Jurkat, Clone E6-1 (cell line): ENCODE measurements at regions not wholly inside any gene's neighbourhood (a gene's known extent, or its start where the extent isn't known, plus 50 kb on each side); places are given as distances from the start of the nearest gene placed in this dataset.
A peak's percentile ranks its signal among the peaks of the same experiment; 100 is the strongest.

Source experiments
- DNase-seq: peaks from one replicate; pipeline ENCODE4 v3.0.0-alpha.2; 2011; ENCODE audit warnings: low read depth, low spot score
- H3K4me3 ChIP-seq: 2 replicates; pipeline ENCODE4 v1.5.1; 2011; ENCODE audit warnings: mild to moderate bottlenecking, low read length, control low read depth, moderate library complexity

DNA sequence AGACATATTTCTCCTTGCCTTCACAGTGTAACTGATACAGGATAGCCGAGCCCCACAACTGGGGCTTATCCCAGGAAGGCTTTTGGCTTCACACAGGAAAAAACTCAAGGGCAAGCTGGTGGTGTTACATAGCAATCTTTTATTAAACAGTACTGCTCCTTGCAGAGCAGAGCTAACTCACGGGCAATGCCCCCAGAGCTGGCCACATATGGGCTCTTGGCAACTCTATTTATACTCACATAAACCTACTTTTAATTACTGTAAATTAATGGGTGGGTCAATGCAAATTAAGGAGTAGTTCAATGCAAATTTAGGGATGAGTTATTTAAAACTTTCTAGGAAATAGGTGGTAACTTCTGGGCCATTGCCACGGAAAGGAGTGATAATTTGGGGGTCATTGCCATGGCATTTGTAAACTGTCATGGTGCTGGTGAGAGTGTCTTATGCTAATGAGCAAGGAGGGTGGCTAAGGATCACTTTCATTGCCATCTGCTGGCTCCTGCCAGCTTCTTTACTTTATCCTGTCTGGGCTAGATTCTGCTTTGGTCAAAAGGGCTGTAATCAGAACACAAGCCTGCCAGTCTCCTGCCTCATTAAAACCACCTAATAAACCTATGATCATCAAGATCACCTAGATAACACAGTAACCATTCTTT is 288.8 kb downstream of the CENPC start:
- DNase-seq: no peak
- H3K4me3 ChIP-seq: no peak overlapping the region

DNA sequence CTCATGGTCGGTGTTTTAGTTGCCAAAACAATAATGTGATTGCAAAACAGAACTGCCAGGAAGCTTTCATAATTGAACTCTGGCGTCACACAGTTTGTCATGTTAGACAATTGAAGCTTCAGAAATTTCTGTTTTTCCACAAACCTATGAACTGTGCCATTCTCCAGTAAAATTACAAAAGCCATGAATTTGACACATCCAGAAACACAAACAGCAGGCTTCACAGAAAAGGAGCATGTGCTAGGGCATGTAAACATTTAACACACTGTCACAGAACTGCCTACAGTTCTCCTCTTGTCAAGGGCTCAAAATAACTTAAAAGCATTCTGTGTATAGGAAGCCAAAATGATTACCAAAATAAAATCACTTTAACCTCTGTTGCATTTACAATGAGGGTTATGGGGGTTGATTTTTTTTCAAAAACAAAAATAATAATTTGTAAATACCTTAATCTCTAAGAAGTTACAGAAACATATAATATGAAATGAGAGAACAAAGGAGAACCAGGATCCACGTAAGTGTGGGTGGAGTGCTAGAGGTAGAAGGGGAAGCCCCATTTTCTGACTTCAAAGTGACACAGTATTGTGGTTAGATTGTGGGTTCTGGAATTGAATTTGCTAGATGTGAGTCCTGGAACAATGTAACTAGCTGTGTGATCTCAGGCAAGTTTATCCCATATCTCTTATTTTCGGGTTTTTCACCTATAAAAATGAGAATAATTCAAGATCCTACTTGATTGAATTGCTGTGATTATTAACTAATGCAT is 295.0 kb downstream of the CENPC start:
- H3K4me3 ChIP-seq: no peak overlapping the region
- no peak for DNase-seq

DNA sequence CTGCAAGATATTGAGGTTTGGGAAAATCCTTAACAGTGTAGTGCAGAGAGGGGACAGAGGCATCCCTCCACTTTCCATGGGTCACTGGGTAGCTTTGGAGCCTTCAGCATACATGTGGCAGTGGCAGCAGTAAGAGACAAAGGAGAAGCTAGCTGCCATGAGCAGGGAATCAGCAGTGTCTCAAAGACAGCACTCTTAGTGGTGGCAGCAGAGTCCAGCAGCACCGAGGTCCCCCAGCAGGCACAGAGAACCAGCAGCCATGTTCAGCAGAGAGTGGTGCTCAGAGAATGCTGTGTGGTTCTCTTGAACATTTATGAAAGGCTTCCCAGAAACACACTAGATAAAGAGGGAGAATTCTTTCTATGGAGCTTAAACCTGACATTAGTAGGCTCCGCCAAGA is 308.5 kb downstream of the CENPC start:
- H3K4me3 ChIP-seq: no peak overlapping the region
- no peak for DNase-seq

DNA sequence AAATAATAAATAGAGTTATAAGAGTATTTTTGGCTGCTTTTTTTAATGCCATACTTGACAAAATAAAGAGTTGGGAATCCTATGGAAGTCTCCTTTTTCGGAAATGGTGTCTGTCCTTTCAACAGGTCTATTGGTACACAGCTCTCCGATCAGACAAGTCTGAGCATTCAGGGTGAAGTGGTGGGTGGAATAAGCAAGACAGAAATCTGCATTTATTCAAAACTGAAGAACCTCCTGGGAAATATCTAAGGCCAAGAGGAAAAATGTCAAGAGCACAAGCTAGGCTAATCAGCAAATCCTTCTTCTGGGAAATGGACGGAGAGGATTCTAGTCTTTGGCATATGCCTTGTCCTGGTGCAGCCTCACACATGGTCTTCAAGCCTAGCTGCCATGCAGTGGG is 309.0 kb downstream of the CENPC start:
- DNase-seq: no peak
- no peak overlapping the region for H3K4me3 ChIP-seq

DNA sequence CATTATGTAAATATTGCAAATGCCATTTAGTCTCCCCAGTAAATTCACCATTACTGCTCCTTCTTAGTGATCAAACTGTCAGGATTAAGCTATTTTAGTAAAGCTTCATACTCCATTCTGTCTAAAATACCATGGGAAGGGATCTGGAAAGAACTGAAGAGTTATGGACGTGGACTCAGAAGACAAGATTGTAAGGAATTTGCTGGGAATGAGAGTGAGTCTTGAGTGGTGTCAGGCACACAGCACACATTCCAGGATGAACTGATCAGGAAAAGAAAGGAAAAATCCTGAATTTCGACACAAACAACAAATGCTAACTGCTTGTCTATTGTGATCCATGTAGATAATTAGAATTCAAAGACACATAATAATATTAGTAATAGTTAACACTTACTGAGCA is 311.0 kb downstream of the CENPC start:
- no peak overlapping the region for H3K4me3 ChIP-seq
- no peak for DNase-seq

DNA sequence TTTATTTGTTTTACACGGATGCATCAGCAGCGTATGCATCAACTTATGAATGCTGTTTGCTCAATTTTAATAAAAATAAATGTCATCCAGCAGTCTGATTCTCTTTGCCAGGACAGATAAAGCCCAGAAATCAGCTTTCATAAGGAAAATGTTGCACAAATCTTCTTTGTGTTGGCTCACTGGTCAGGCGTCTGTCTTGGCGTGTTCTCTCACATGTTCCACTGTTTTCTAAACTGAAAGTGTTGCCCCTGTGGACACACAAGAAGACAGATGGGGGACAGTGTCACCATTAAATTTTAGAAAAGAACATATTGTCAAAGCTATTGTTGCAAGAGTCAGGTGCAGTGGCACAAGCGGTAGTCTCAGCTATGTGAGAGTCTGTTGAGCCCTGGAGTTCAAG is 316.2 kb downstream of the CENPC start:
- no peak overlapping the region for H3K4me3 ChIP-seq
- no peak for DNase-seq

DNA sequence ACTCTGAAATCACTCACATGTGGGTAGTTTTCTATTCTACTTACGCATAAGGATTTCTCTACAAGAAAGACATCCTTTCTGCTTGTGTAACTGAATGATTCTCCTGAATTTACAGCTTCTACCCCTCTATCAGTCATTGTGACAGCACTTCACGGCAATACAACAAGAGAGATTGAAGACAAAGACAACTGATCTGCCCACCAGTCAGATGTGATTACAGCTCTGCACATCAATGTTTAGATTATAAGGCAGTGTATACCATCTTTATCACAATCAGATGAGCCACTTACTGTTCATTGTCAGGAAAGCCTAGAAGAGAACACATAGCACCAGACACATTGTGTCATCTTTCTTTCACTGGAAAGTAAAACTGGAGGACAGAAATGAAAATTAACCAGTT is 324.4 kb downstream of the CENPC start:
- no peak overlapping the region for H3K4me3 ChIP-seq
- no peak for DNase-seq

DNA sequence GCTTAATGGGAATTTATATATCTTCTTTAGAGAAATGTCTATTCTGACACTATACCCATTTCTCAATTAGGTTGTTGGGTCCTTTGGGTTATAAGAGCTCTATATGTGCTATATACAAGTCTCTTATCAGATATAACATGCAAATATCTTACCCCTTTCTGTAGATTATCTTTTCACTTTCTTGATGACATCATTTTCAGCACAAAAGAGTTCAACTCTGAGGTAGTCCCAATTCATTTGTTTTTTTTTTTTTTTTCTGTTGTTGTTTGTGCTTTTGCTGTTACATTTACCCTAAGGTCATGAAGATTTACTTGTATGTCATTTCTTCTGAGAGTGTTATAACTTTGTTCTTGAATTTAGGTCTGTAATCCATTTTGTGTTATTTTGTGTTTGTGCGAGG is 326.4 kb downstream of the CENPC start:
- no peak overlapping the region for H3K4me3 ChIP-seq
- DNase-seq: no peak

DNA sequence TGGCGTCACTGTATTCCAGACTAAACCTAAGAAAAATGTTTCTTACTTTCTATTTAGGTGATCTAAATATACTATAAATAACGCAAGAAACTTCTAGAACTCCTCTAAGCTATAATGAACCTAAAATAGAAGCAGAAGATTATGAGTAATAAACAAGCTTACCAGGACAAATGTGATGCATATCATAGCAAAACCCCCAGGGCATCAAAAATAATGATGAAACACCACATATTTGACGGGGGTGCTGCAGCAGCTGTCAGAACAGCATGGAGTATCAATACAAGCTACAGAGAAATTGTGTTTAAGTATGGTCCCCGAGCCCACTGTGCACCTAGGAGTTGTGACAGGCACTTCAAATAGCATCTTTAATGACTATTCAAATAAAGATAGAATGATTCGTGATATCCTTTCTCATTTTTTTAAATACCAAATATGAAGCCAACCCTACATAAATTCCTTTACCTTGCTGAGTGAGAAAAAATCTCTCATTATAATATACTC is 337.3 kb downstream of the CENPC start:
- H3K4me3 ChIP-seq: no peak overlapping the region
- DNase-seq: no peak

DNA sequence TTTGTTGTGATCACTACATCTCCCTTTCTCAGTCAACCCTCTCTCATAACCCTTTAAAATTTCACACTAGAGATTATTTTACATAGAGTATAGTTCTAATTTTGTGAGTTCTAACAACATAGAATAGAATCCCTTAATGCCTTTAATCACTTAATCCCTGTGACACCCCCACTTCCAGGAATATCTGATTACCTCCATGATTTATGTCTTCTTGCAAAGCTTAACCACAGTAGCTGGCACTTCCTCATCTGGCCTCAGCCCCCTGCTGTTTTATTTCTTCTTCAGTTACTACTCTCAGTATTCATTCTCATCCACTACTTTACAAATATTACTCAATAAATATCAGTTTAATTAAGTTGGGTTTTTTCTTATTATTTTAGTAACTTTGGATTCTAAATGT is 340.9 kb downstream of the CENPC start:
- H3K4me3 ChIP-seq: no peak overlapping the region
- no peak for DNase-seq

DNA sequence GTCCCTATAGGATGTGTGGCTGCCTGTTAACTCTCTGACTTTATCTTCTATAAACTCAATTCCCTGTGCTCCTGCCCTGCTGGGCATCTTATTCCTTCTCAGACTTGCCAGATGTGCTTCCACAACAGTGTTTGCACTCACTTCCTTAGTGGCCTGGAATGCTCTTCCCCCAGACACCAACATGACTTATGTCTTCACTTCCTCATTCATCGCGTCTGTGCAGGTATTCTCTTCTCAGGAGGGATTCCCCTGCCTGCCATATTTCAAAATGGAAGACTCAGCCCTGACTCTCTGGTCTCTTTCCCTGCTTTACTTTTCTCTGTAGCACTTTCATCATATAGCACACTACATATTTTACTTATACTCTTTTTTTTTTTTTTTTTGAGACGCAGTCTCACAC is 344.0 kb downstream of the CENPC start:
- no peak for DNase-seq
- no peak overlapping the region for H3K4me3 ChIP-seq

DNA sequence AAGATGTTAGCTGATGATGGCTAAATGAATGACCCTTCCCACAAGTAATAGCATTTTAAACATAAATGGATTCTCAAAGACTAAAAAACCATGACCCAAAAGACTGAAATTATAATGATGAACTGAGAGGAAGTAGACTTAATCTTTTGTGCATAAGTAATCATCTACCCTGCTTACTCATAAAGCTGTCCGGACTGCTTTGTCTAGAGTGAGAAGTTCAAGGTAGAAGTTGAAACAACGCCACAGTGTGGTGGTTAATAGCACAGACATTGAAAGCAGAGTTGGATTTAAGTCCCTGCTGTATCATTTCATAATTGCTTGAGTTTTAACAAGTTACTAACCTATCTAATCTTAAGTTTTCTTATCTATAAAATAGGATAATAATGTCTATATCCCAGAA is 346.6 kb downstream of the CENPC start:
- H3K4me3 ChIP-seq: no peak overlapping the region
- DNase-seq: peak; percentile 20

DNA sequence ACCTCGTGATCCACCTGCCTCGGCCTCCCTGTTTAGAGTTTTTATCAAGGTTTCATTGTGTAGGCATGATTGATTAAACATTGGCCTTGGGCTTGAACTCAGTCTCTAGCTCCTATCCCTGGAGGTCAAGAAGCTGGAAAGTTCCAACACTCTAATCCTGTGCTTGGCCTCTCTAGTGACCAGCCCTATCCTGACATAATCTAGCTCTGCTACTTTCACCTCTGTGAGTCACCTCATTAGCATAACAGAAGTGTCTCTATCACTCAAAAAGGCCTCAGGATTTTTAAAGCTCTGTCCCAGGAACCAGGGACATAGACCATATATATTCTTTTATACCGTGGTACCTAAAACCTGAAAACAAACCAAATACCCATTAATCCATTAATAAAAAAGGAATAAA is 377.5 kb downstream of the CENPC start:
- no peak for DNase-seq
- no peak overlapping the region for H3K4me3 ChIP-seq

DNA sequence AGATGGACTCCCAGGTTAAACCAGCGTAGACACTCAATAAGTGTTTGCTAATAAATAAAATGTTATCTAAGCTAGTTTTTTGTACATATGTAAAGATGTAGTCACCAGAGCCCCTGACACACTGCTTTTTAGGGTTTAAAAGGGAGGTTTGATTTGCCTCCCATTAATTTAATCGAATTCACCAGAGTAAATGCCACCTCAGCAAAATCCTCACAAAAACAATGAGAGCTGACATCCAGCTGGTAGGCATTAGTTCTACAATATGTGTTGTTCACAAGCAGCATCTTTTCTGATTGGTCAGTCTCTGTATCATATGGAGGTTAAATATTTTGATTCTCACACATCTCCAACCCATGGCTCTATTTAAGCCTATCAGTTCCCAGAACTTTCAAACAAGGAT is 382.6 kb downstream of the CENPC start:
- no peak for DNase-seq
- no peak overlapping the region for H3K4me3 ChIP-seq

DNA sequence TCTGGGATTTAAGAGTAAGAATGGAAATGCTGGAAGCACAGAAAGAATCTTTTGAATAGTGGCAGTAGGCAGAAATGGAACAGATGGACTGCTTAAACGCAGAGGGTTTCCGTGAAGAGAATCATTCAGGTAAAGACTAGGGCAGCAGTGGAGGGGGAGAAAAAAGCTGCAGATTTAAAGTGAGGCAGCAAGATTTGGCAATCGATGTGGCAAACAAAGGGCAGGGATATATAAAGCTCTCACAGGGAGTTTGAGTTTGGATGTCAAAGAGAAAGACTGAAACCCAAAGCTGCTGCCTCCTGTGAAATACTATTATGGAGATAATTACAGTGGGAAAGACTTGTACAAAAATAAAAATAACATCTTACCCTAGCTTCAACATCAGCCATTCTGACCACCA is 384.0 kb downstream of the CENPC start:
- H3K4me3 ChIP-seq: no peak overlapping the region
- no peak for DNase-seq

DNA sequence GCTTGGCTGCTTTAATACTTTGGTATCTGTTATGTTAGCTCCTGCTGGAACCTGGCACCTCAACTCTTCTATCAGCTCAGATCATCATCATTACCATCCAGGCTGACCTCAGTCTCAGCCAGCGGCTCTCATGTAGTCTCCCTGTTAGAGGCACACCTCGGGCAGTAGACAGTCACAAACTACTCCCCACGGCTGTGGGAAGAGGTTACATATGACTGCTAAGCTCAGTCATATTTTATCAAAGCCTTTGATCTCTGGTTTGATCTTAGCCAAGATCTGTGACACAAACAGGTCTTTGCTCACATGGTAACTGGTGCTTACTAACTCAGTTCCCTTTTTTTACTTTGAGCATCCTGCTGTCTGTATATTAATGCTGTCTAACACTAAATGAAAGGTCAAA is 384.9 kb downstream of the CENPC start:
- DNase-seq: peak; percentile 6
- no peak overlapping the region for H3K4me3 ChIP-seq

DNA sequence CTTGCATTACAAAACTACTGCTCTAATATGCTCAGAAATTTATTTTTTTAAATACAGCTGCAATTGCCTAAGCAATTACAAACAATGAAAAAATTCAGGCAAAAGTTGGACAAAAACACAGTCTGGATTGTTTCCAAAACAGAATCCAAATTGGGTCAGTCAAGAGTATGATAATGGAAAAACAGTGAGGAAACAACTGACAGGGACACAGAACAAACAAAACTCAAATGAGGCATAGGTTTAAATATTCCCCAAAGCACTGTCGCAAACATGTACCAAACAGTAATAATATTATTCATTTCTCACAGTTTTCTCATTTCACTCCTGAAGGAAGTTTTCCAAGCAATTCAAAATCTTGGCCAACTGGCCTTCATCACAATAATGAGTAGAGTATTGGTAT is 386.6 kb downstream of the CENPC start:
- DNase-seq: no peak
- no peak overlapping the region for H3K4me3 ChIP-seq

DNA sequence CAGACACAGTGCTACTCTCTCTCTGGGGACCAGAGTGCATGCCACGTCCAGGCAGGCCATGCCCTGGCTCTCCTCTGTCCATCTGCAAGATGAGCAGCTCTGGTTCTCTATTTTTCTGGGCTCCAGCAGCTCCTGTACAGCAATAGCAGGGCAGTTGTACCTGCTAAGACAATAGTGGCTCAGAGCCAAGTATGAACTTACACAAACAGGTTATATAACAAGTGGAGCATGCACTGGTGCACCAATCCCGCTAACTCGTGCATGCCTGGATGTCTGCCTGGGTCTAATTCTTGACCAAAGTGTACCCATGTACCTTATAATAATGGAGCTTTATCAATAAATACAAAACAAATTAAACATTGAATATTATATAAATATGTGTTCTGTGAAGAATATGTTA is 392.3 kb downstream of the CENPC start:
- no peak for DNase-seq
- no peak overlapping the region for H3K4me3 ChIP-seq

DNA sequence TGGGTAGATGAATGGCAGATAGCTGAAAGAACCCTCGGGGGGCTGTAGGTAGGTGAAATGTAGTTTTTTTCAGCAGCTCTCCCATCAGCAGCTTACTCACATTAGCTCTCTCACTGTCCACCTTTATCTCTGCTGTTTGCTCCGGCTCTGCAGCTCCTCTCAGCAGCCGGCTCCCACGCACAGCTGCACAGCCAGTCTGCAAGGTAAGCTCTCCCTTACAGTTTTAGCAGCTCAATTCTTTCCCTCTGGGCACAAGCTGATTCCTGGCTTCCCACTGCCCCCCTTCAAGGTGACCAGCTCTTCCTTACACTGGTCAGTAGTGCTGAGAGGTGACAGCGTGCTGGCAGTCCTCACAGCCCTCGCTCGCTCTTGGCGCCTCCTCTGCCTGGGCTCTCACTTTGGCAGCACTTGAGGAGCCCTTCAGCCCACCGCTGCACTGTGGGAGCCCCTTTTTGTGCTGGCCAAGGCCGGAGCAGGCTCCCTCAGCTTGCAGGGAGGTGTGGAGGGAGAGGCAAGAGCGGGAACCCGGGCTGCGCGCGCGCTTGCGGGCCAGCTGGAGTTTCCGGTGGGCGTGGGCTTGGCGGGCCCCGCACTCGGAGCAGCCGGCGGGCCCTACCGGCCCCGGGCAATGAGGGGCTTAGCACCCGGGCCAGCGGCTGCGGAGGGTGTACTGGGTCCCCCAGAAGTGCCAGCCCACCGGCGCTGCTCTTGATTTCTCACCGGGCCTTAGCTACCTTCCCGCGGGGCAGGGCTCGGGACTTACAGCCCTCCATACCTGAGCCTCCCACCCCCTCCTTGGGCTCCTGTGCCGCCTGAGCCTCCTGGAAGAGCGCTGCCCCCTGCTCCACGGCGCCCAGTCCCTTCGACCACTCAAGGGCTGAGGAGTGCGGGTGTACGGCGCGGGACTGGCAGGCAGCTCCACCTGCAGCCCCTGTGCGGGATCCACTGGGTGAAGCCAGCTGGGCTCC is 393.6 kb downstream of the CENPC start:
- H3K4me3 ChIP-seq: no peak overlapping the region
- no peak for DNase-seq

DNA sequence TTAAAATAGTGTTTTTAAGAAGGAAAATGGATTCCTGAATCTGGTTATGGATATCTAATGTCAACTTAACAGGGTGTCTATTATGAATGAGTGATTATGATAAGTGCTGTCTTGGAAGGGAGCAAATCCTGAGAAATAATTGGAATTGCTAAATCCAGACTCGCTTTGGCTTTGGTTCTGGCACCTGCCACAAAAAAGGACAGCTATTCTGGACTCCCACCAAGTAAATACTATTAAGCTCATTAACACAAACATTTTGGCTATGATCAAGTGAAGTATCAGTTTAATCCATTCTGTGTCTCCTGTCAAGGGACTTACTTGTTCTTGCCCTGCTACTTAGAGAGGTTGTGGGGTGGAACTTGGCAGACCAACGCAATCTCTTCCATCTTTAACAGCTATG is 403.7 kb downstream of the CENPC start:
- H3K4me3 ChIP-seq: no peak overlapping the region
- no peak for DNase-seq
